NCI-H2196 treated with DMSO at 0.1 percent for 48 hours (cell line): ENCODE measurements at regions not wholly inside any gene's neighbourhood (a gene's known extent, or its start where the extent isn't known, plus 50 kb on each side); places are given as distances from the start of the nearest gene placed in this dataset.
"Not testable (repeated sequence)": the region's sequence is repeated elsewhere in the genome, so short reads cannot be mapped to it uniquely, and the experiment has no call there.

Experiments
- DNase-seq: peaks from one replicate; lab custom pipeline; 2025; ENCODE audit not compliant: unreplicated experiment; lab: John Stamatoyannopoulos, UW

DNA sequence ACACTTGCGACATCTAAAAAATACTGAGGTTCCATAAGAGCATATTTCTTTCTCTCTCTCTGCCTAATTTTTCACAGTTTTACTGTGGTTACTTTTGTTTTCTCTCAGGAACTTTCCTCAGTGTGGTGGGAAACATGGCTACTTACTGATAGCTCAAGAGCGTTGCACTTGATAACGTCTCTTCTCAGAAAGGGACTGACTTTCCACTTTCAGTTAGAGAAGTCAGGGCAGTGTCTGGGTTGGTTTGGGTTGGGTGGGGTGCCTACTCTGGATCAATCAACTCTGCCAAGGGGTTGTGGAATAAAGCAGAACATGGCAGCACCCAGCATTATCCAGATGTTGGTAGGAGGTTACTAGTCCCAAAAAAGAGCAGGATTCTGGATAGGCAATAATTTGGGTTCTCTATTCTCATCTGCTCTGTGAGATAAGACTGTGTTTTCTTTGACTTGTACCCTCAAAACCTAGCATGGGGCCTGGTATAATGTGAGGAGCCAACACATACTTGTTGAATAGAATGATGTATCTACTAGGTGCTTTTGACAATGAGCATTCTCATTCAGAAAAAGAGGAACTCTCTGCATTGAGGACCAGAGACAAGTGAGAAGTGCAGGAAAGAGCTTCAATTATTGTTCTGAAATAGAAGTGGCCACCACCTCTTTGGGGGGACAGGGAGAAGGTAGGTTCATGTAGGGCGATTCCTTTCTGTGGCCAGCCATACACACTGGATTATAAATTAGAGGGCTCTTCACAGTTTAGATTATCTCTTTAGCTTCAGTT is 315.7 kb downstream of the REEP3 start:
- no peak for DNase-seq

DNA sequence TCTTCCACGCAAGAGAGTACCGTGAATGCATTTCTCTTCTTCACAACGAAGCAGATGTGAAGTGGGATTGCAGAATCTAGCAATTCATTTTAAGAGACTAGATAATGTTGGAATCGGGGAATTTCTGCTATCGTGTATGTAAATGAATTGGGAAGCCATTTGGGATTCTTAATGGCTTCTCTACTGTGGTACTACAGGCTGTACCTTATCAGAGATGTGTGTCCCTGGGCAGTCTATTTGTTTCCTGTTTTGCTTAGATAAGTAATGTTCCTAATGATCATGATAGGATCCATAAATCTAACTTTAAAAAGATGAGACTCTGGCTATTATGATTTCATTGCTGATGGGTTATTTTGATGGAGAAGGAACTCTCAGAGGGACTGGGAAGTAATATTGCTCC is 320.6 kb downstream of the REEP3 start:
- DNase-seq, result no peak

- no peak for DNase-seq
Observed at GRCh38 chr10:63843107-63843506, 321.9 kb downstream of the REEP3 start.

- DNase-seq, result not testable (repeated sequence)
Observed at GRCh38 chr10:63848871-63849270, 327.7 kb downstream of the REEP3 start.

GRCh38 chr10:63862860-63863259 is 341.7 kb downstream of the REEP3 start:
- DNase-seq, result no peak

DNA sequence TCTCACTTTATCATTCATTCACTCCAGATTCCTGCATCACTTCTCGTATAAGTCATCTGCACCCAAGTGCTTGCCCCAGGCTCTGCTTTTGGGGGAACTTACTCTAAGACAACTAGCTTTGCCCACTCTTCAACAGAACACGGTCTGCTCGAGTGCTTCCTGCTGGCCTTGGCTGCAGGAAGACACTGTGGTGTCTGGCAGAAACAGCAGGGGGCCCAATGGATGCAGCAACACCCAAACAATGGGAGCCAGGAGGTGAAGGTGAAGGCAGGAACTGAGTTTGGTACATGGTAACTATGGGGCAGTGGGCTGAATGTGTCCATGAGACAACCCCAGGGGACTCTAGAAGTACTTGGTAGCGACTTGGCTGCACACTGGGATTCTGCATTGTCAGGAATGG is 344.0 kb downstream of the REEP3 start:
- no peak for DNase-seq

- DNase-seq, result no peak
Observed at GRCh38 chr10:63866075-63866746, 345.0 kb downstream of the REEP3 start.

GRCh38 chr10:63866747-63867140 is 345.5 kb downstream of the REEP3 start:
- no peak for DNase-seq

DNA sequence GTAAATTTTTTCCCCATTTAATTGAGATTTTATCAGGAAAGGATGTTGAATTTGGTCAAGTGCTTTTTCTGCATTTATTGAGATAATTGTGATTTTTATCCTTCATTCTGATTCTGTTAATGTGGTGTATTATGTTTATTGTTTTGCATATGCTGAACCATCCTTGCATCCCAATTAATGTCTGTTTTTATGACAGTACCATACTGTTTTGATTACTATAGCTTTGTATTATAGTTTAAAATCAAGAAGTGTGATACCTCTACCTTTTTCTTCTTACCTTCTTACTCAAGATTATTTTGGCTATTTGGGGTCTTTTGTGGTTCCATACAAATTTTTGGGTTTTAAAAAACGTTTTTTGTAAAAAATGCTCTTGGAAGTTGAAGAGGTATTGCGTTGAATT is 357.2 kb downstream of the REEP3 start:
- no peak for DNase-seq

DNA sequence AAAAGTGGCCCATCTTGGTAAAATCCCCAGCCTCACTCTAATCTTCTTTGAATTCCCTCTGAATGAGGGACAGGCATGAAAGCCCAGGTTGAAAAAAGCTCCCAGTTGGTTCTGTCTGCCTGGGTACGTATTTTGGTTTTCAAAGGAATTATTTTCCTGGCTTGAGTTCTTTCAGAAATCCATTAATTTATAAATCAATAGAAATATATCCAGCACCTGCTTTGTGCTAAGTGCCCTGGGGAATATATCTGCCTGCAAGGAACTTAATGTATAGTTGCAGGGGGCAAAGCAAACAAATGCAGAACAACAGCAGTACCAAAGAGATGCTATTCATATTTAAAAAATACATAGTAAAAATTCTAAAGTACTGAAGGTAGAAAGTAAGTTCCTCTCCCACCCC is 362.7 kb downstream of the REEP3 start:
- no peak for DNase-seq

GRCh38 chr10:63884426-63884825 is 363.2 kb downstream of the REEP3 start:
- no peak for DNase-seq

GRCh38 chr10:63885156-63885555 is 364.0 kb downstream of the REEP3 start:
- no peak for DNase-seq

GRCh38 chr10:63886281-63887022 is 365.3 kb downstream of the REEP3 start:
- DNase-seq, result no peak

GRCh38 chr10:63887023-63887589 is 365.9 kb downstream of the REEP3 start:
- no peak for DNase-seq

DNA sequence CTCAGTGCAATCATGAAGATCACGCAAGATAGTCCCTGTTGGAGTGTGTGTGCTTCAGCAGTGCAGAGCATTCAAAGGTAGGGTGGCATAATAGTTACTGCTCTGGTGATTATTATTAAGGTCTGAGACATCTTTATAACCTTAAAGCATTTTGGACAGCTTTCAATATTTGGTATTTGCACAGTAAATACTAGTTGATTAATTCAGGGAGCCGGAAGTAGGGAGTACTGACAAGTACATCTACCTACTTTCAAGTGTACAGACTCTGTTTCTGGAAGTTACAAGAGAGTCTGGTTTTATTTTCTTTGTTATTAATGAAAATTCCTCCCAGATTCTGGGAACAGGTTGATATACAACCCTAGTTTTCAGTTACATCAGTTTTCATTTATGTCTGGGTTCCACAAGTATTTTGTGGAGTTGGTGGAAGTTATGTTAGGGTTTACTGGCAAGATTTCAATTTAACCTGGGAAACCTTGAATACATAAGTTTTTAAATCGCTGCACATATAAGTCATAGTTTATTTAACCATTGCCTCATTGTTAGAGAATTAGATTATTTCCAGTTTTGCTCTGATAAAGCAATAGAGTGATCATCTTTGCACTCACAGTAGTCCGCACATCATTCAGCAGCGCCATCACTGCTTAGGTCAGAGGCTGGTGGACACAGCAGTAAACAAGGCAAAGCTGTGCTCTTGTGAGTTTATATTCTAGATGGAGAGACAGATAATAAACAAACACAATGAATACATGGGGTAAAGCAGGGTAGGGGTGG is 366.6 kb downstream of the REEP3 start:
- no peak for DNase-seq

- DNase-seq, result no peak
Observed at GRCh38 chr10:63889803-63890202, 368.6 kb downstream of the REEP3 start.

GRCh38 chr10:63896992-63897391 is 375.8 kb downstream of the REEP3 start:
- DNase-seq, result no peak

GRCh38 chr10:63899673-63900300 is 378.6 kb downstream of the REEP3 start:
- DNase-seq, result no peak

GRCh38 chr10:63901228-63901627 is 380.0 kb downstream of the REEP3 start:
- no peak for DNase-seq

GRCh38 chr10:63901881-63902280 is 380.7 kb downstream of the REEP3 start:
- no peak for DNase-seq
